ENCODE measurements at regions not wholly inside any gene's neighbourhood (a gene's known extent, or its start where the extent isn't known, plus 50 kb on each side); places are given as distances from the start of the nearest gene placed in this dataset.
"Not testable (repeated sequence)": the region's sequence is repeated elsewhere in the genome, so short reads cannot be mapped to it uniquely, and the experiment has no call there.

- TF ChIP-seq CTCF (IDR thresholded peaks at IDR 0.05; ENCODE audit: low read depth, low read length), result no peak
- Histone ChIP-seq H3K4me3 (ENCODE audit: low read depth, low read length) (no peak overlapping the region), H3K9me3 (ENCODE audit: control insufficient read depth, insufficient read depth, low read length) (peaks cover 5% of the 10 kb centered on the region; the same call in 1 of the 2 replicates), H3K27me3 (ENCODE audit: control insufficient read depth, insufficient read depth, low read length) (no peaks in the 10 kb centered on the region), H3K27ac (ENCODE audit: low read depth, low read length) (no peak overlapping the region)
- DNase-seq (ENCODE audit: low read depth, low spot score), result no peak
- ChIA-PET CTCF (interaction anchor here (0.8 kb wide), 1 partner anchor 197 kb away, joined by 3 read pairs; no protein-coding TSS in a partner anchor), POLR2A (no interaction called here)
Measured at GRCh38 chr5:145628525-145628924, 206.6 kb downstream of the PRELID2 start.

GRCh38 chr5:145619806-145620310 lies 215.3 kb downstream of the PRELID2 start:
- peaks cover 5% of the 10 kb centered on the region; the same call in 1 of the 2 replicates for H3K9me3 ChIP-seq (ENCODE audit: control insufficient read depth, insufficient read depth, low read length)
- no peaks in the 10 kb centered on the region for H3K27me3 ChIP-seq (ENCODE audit: control insufficient read depth, insufficient read depth, low read length)
- CTCF ChIA-PET, result no interaction called here
- TF ChIP-seq CTCF (IDR thresholded peaks at IDR 0.05; ENCODE audit: low read depth, low read length), result no peak
- POLR2A ChIA-PET, result no interaction called here
- no peak overlapping the region for H3K27ac ChIP-seq (ENCODE audit: low read depth, low read length)
- DNase-seq (ENCODE audit: low read depth, low spot score), result no peak
- H3K4me3 ChIP-seq (ENCODE audit: low read depth, low read length), result no peak overlapping the region

- CTCF ChIA-PET; H3K4me3 ChIP-seq (ENCODE audit: low read depth, low read length); H3K27ac ChIP-seq (ENCODE audit: low read depth, low read length); H3K9me3 ChIP-seq (ENCODE audit: control insufficient read depth, insufficient read depth, low read length); POLR2A ChIA-PET; DNase-seq (ENCODE audit: low read depth, low spot score); H3K27me3 ChIP-seq (ENCODE audit: control insufficient read depth, insufficient read depth, low read length): not testable (repeated sequence)
Measured at GRCh38 chr5:145616739-145617138, 218.4 kb downstream of the PRELID2 start.

GRCh38 chr5:145598983-145599382 lies 236.2 kb downstream of the PRELID2 start:
- Histone ChIP-seq H3K4me3 (ENCODE audit: low read depth, low read length) (no peak overlapping the region), H3K27me3 (ENCODE audit: control insufficient read depth, insufficient read depth, low read length) (no peaks in the 10 kb centered on the region), H3K27ac (ENCODE audit: low read depth, low read length) (no peak overlapping the region), H3K9me3 (ENCODE audit: control insufficient read depth, insufficient read depth, low read length) (no peaks in the 10 kb centered on the region)
- CTCF ChIA-PET, result no interaction called here
- no peak for DNase-seq (ENCODE audit: low read depth, low spot score)
- POLR2A ChIA-PET, result no interaction called here
- TF ChIP-seq CTCF (IDR thresholded peaks at IDR 0.05; ENCODE audit: low read depth, low read length), result no peak

- H3K27me3 ChIP-seq (ENCODE audit: control insufficient read depth, insufficient read depth, low read length), result no peaks in the 10 kb centered on the region
- H3K27ac ChIP-seq (ENCODE audit: low read depth, low read length), result no peak overlapping the region
- no peaks in the 10 kb centered on the region for H3K9me3 ChIP-seq (ENCODE audit: control insufficient read depth, insufficient read depth, low read length)
- H3K4me3 ChIP-seq (ENCODE audit: low read depth, low read length), result no peak overlapping the region
- ChIA-PET POLR2A (no interaction called here), CTCF (no interaction called here)
- DNase-seq (ENCODE audit: low read depth, low spot score), result no peak
- no peak for TF ChIP-seq CTCF (IDR thresholded peaks at IDR 0.05; ENCODE audit: low read depth, low read length)
Measured at GRCh38 chr5:145598184-145598583, 237.0 kb downstream of the PRELID2 start.

- no peaks in the 10 kb centered on the region for H3K9me3 ChIP-seq (ENCODE audit: control insufficient read depth, insufficient read depth, low read length)
- no peak overlapping the region for H3K27ac ChIP-seq (ENCODE audit: low read depth, low read length)
- ChIA-PET POLR2A (no interaction called here), CTCF (no interaction called here)
- no peak for DNase-seq (ENCODE audit: low read depth, low spot score)
- TF ChIP-seq CTCF (IDR thresholded peaks at IDR 0.05; ENCODE audit: low read depth, low read length), result no peak
- H3K27me3 ChIP-seq (ENCODE audit: control insufficient read depth, insufficient read depth, low read length), result no peaks in the 10 kb centered on the region
- H3K4me3 ChIP-seq (ENCODE audit: low read depth, low read length), result no peak overlapping the region
Measured at GRCh38 chr5:145591578-145591977, 243.6 kb downstream of the PRELID2 start.

All from AG04450 (cell line).